ENCODE measurements at regions not wholly inside any gene's neighbourhood (a gene's known extent, or its start where the extent isn't known, plus 50 kb on each side); places are given as distances from the start of the nearest gene placed in this dataset.
"Not testable (repeated sequence)": the region's sequence is repeated elsewhere in the genome, so short reads cannot be mapped to it uniquely, and the experiment has no call there.

DNA sequence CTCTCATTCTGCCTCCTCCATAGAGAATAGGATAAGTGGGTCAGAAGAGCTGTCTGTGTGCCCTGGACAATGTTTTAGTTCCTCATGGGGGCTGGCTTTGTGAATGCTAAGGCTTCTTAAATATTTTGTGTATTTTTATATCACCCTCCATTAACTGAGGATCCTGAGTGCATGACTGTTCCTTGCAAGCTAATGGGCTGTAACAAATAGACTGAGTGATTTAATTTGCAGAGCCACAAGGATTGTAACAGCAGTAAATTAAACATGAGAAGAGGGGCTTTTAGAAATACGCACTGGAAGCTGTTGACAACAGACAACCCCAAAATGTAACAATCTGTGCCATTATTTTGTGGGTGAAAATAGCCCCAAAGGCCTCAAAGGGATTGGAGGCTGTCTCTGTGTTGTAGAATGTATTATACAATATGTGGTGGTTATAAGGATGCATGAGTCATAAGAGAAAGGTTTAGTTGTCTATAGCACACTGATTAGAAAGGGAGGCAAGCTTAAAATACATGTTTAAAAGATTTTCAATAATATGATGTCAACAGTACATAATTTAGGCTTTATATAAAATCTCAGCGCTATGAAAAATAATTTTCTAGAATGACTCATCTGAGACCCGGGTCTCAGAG lies 152.7 kb upstream of the ACTBL2 start:
- Histone ChIP-seq H3K4me3 (ENCODE audit: low read depth in 1 of 5, low read length in 5 of 5) (no peak overlapping the region), H3K9ac (ENCODE audit: low read length in 5 of 5) (no peak overlapping the region), H3K27me3 (ENCODE audit: control insufficient read depth in 5 of 5, insufficient read depth in 4 of 5, low read length in 5 of 5) (no peaks in the 10 kb centered on the region), H3K4me1 (ENCODE audit: control insufficient read depth in 5 of 5, insufficient read depth in 5 of 5, low read length in 5 of 5) (no peaks in the 10 kb centered on the region), H3K27ac (ENCODE audit: low read depth, low read length) (no peak overlapping the region), H3K9me3 (ENCODE audit: control insufficient read depth in 5 of 5, low read length in 5 of 5) (no peaks in the 10 kb centered on the region), H3K36me3 (ENCODE audit: control insufficient read depth in 5 of 5, insufficient read depth in 5 of 5, low read length in 5 of 5) (no peaks in the 10 kb centered on the region)

DNA sequence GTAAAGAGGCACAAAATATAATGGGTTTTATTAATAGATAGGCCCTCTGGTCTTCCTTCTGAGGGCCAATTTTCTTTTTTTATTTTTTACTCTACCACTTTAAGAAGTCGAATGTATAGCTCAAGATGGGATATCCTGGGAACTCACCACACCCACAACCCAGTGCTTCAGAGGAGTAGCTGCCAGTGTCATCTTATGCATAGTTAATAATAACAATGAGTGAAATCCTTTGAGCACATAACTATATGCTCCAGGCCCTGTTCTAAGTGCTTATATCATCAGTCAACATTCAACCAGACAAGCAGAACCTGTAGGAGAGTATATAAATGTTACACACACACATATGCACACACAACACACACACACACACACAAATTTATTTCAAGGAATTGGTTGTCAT lies 150.3 kb upstream of the ACTBL2 start:
- H3K9me3 ChIP-seq (ENCODE audit: control insufficient read depth in 5 of 5, low read length in 5 of 5), result no peaks in the 10 kb centered on the region
- no peak overlapping the region for H3K27ac ChIP-seq (ENCODE audit: low read depth, low read length)
- H3K4me3 ChIP-seq (ENCODE audit: low read depth in 1 of 5, low read length in 5 of 5), result no peak overlapping the region
- H3K4me1 ChIP-seq (ENCODE audit: control insufficient read depth in 5 of 5, insufficient read depth in 5 of 5, low read length in 5 of 5), result no peaks in the 10 kb centered on the region
- H3K36me3 ChIP-seq (ENCODE audit: control insufficient read depth in 5 of 5, insufficient read depth in 5 of 5, low read length in 5 of 5), result no peaks in the 10 kb centered on the region
- no peaks in the 10 kb centered on the region for H3K27me3 ChIP-seq (ENCODE audit: control insufficient read depth in 5 of 5, insufficient read depth in 4 of 5, low read length in 5 of 5)
- H3K9ac ChIP-seq (ENCODE audit: low read length in 5 of 5), result no peak overlapping the region

DNA sequence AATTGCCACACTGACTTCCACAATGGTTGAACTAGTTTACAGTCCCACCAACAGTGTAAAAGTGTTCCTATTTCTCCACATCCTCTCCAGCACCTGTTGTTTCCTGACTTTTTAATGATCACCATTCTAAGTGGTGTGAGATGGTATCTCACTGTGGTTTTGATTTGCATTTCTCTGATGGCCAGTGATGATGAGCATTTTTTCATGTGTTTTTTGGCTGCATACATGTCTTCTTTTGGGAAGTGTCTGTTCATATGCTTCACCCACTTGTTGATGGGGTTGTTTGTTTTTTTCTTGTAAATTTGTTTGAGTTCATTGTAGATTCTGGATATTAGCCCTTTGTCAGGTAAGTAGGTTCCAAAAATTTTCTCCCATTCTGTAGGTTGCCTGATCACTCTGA lies 148.5 kb upstream of the ACTBL2 start:
- H3K4me3 ChIP-seq (ENCODE audit: low read depth in 1 of 5, low read length in 5 of 5); H3K4me1 ChIP-seq (ENCODE audit: control insufficient read depth in 5 of 5, insufficient read depth in 5 of 5, low read length in 5 of 5); H3K9me3 ChIP-seq (ENCODE audit: control insufficient read depth in 5 of 5, low read length in 5 of 5); H3K36me3 ChIP-seq (ENCODE audit: control insufficient read depth in 5 of 5, insufficient read depth in 5 of 5, low read length in 5 of 5); H3K9ac ChIP-seq (ENCODE audit: low read length in 5 of 5); H3K27ac ChIP-seq (ENCODE audit: low read depth, low read length); H3K27me3 ChIP-seq (ENCODE audit: control insufficient read depth in 5 of 5, insufficient read depth in 4 of 5, low read length in 5 of 5): not testable (repeated sequence)

DNA sequence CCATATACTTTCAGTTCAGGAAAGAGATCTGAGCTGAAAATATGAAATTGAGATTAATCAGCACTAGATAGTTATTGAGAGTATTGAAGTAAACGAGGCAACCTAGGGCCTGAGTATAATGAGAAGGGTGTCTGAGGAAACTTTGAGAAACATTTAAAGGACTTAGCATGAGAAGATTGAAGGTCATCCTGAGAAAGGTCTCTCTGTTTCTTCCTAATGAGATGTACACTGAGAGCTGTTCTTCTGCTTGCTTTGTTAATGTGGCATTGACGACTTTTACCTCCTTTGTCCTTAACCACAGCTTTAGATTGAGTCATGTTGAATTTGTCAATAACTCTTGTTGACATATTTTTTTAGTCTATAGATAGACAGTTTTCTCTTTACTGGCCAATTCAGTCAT lies 145.1 kb upstream of the ACTBL2 start:
- Histone ChIP-seq H3K9me3 (ENCODE audit: control insufficient read depth in 5 of 5, low read length in 5 of 5) (no peaks in the 10 kb centered on the region), H3K36me3 (ENCODE audit: control insufficient read depth in 5 of 5, insufficient read depth in 5 of 5, low read length in 5 of 5) (no peaks in the 10 kb centered on the region), H3K4me1 (ENCODE audit: control insufficient read depth in 5 of 5, insufficient read depth in 5 of 5, low read length in 5 of 5) (no peaks in the 10 kb centered on the region), H3K9ac (ENCODE audit: low read length in 5 of 5) (no peak overlapping the region), H3K27me3 (ENCODE audit: control insufficient read depth in 5 of 5, insufficient read depth in 4 of 5, low read length in 5 of 5) (no peaks in the 10 kb centered on the region), H3K27ac (ENCODE audit: low read depth, low read length) (no peak overlapping the region), H3K4me3 (ENCODE audit: low read depth in 1 of 5, low read length in 5 of 5) (no peak overlapping the region)

DNA sequence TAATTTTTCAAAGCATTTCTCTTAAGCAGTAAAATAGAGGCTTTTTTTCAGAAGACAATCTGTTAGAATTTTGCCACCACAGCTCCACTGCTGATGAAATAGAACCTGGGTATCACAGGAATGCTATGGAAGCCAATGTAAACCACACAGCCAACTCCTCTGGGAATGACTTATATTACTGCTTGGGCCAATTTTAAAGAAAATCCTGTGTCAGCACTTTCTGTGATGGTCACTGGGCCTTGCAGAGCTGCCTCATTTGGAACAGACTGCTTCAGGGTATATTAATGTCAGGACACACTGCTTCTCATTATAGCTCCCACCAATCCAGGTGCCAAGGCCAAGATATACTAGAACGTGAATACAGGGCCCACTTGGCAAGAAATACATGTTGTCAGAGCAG lies 144.1 kb upstream of the ACTBL2 start:
- Histone ChIP-seq H3K27me3 (ENCODE audit: control insufficient read depth in 5 of 5, insufficient read depth in 4 of 5, low read length in 5 of 5) (no peaks in the 10 kb centered on the region), H3K36me3 (ENCODE audit: control insufficient read depth in 5 of 5, insufficient read depth in 5 of 5, low read length in 5 of 5) (no peaks in the 10 kb centered on the region), H3K4me3 (ENCODE audit: low read depth in 1 of 5, low read length in 5 of 5) (no peak overlapping the region), H3K9ac (ENCODE audit: low read length in 5 of 5) (no peak overlapping the region), H3K4me1 (ENCODE audit: control insufficient read depth in 5 of 5, insufficient read depth in 5 of 5, low read length in 5 of 5) (no peaks in the 10 kb centered on the region), H3K9me3 (ENCODE audit: control insufficient read depth in 5 of 5, low read length in 5 of 5) (no peaks in the 10 kb centered on the region), H3K27ac (ENCODE audit: low read depth, low read length) (no peak overlapping the region)

DNA sequence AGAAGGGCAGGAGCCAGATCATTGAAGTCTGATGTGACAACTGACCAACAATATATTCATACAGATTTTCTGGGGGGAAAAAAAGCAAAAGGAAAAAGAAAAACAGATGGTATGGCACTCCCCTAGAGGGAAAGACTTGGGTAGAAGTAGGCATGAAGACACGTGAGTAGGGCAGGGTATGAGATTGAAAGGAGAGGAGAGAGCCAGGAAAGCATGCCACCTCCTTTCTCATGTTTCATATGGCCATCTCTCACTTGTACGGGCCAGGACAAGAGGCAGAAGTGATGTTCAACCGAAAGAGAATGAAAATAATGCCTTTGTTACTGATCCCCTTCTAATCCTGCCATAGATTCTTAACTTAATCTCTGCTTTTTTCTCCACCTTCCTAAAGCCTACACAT lies 139.0 kb upstream of the ACTBL2 start:
- Histone ChIP-seq H3K27ac (ENCODE audit: low read depth, low read length) (no peak overlapping the region), H3K27me3 (ENCODE audit: control insufficient read depth in 5 of 5, insufficient read depth in 4 of 5, low read length in 5 of 5) (no peaks in the 10 kb centered on the region), H3K4me3 (ENCODE audit: low read depth in 1 of 5, low read length in 5 of 5) (no peak overlapping the region), H3K9ac (ENCODE audit: low read length in 5 of 5) (no peak overlapping the region), H3K9me3 (ENCODE audit: control insufficient read depth in 5 of 5, low read length in 5 of 5) (no peaks in the 10 kb centered on the region), H3K36me3 (ENCODE audit: control insufficient read depth in 5 of 5, insufficient read depth in 5 of 5, low read length in 5 of 5) (no peaks in the 10 kb centered on the region), H3K4me1 (ENCODE audit: control insufficient read depth in 5 of 5, insufficient read depth in 5 of 5, low read length in 5 of 5) (no peaks in the 10 kb centered on the region)

DNA sequence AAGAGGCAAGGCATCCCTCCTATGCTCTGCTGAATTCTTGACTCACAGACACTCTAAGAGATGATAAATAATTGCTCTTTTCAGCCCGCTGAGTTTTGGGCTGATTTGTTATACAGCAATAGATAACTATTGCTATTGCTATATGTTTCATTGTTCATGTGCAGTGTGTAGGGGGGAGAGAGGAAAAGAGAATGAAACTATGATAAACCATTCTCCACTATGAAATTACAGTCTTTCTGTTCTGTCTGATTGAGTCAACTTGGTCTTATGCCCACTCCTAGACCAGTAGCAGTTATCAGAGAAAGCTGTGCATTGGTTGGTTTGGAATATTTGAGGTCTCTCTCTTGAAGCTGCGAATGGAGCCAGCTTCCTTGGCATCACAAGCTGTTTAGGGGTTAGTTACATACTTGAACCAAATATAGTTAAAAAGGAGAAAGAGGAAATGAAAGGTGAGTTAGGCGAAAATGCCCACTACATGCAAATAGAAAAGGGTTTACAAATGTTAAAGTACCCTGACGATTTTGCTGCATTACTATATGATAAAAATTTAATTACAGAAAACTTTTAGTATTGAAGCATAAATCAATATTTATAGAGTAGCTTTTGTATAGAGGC lies 136.3 kb upstream of the ACTBL2 start:
- no peaks in the 10 kb centered on the region for H3K36me3 ChIP-seq (ENCODE audit: control insufficient read depth in 5 of 5, insufficient read depth in 5 of 5, low read length in 5 of 5)
- H3K27me3 ChIP-seq (ENCODE audit: control insufficient read depth in 5 of 5, insufficient read depth in 4 of 5, low read length in 5 of 5), result no peaks in the 10 kb centered on the region
- no peak overlapping the region for H3K4me3 ChIP-seq (ENCODE audit: low read depth in 1 of 5, low read length in 5 of 5)
- no peak overlapping the region for H3K9ac ChIP-seq (ENCODE audit: low read length in 5 of 5)
- no peaks in the 10 kb centered on the region for H3K4me1 ChIP-seq (ENCODE audit: control insufficient read depth in 5 of 5, insufficient read depth in 5 of 5, low read length in 5 of 5)
- no peaks in the 10 kb centered on the region for H3K9me3 ChIP-seq (ENCODE audit: control insufficient read depth in 5 of 5, low read length in 5 of 5)
- H3K27ac ChIP-seq (ENCODE audit: low read depth, low read length), result no peak overlapping the region

DNA sequence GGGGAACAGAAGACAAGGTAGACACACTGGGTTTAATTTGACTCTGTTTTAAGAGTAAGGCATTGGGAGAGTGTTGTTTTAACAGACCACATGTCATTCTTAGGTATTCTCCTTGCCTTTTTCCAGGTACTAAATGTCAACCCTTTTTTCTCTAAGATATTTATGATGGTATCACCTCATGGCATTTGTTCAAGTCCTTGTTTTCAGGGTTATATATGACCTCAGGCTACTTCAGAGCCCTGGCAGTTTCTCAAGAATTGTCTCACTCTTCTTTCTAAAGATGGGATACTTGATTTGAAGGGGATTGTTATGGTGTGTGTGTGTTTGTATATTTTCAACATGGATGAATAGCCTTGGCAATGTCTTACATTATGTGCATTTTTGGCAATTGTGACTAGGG lies 131.1 kb upstream of the ACTBL2 start:
- Histone ChIP-seq H3K9ac (ENCODE audit: low read length in 5 of 5) (no peak overlapping the region), H3K4me3 (ENCODE audit: low read depth in 1 of 5, low read length in 5 of 5) (no peak overlapping the region), H3K27ac (ENCODE audit: low read depth, low read length) (no peak overlapping the region), H3K4me1 (ENCODE audit: control insufficient read depth in 5 of 5, insufficient read depth in 5 of 5, low read length in 5 of 5) (no peaks in the 10 kb centered on the region), H3K27me3 (ENCODE audit: control insufficient read depth in 5 of 5, insufficient read depth in 4 of 5, low read length in 5 of 5) (no peaks in the 10 kb centered on the region), H3K9me3 (ENCODE audit: control insufficient read depth in 5 of 5, low read length in 5 of 5) (no peaks in the 10 kb centered on the region), H3K36me3 (ENCODE audit: control insufficient read depth in 5 of 5, insufficient read depth in 5 of 5, low read length in 5 of 5) (no peaks in the 10 kb centered on the region)

DNA sequence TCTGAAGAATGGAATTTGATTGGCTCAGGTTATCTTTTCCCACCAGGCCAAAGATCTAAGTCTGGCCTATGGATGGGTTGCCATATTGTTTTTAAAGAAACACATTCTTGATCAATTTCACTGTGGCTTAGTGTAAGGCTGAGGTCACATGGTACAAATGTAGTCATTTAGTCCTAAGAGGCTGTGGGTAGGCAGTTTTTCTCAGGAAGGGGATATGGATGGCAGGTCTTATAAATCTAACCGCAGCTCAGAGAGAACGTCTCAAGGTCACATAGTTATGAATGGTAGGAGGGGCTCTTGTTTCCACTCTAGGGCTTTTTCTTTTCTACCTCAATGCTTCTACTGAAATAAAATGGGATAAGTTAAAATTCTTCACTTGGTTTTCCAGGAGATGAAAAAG lies 128.6 kb upstream of the ACTBL2 start:
- Histone ChIP-seq H3K36me3 (ENCODE audit: control insufficient read depth in 5 of 5, insufficient read depth in 5 of 5, low read length in 5 of 5) (no peaks in the 10 kb centered on the region), H3K27ac (ENCODE audit: low read depth, low read length) (no peak overlapping the region), H3K27me3 (ENCODE audit: control insufficient read depth in 5 of 5, insufficient read depth in 4 of 5, low read length in 5 of 5) (no peaks in the 10 kb centered on the region), H3K4me1 (ENCODE audit: control insufficient read depth in 5 of 5, insufficient read depth in 5 of 5, low read length in 5 of 5) (no peaks in the 10 kb centered on the region), H3K9me3 (ENCODE audit: control insufficient read depth in 5 of 5, low read length in 5 of 5) (peaks cover 0 to 3% (median 0%) of the 10 kb centered on the region in 5 donors), H3K9ac (ENCODE audit: low read length in 5 of 5) (no peak overlapping the region), H3K4me3 (ENCODE audit: low read depth in 1 of 5, low read length in 5 of 5) (no peak overlapping the region)

DNA sequence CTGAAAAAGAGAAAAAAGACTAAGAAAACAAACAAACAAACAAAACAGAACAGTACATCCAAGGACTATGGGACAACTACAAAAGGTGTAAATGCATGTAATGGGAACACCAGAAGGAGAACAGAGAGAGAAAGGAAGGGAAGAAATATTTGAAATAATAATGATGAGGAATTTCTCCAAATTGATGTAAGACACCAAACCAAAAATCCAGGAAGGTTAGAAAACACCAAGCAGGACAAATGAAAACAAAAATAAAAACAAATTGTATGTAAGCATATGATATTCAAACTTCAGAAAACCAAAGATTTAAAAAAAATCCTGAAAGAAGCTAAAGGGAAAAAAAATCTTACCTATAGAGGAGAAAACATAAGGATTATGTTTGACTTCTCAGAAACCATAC lies 125.9 kb upstream of the ACTBL2 start:
- no peak overlapping the region for H3K4me3 ChIP-seq (ENCODE audit: low read depth in 1 of 5, low read length in 5 of 5)
- no peaks in the 10 kb centered on the region for H3K27me3 ChIP-seq (ENCODE audit: control insufficient read depth in 5 of 5, insufficient read depth in 4 of 5, low read length in 5 of 5)
- H3K9me3 ChIP-seq (ENCODE audit: control insufficient read depth in 5 of 5, low read length in 5 of 5), result peaks cover 0 to 3% (median 0%) of the 10 kb centered on the region in 5 donors
- no peak overlapping the region for H3K9ac ChIP-seq (ENCODE audit: low read length in 5 of 5)
- H3K27ac ChIP-seq (ENCODE audit: low read depth, low read length), result no peak overlapping the region
- H3K36me3 ChIP-seq (ENCODE audit: control insufficient read depth in 5 of 5, insufficient read depth in 5 of 5, low read length in 5 of 5), result no peaks in the 10 kb centered on the region
- H3K4me1 ChIP-seq (ENCODE audit: control insufficient read depth in 5 of 5, insufficient read depth in 5 of 5, low read length in 5 of 5), result no peaks in the 10 kb centered on the region
